HL-60/S4 treated with retinoic acid at 250 ng/mL for 4 days and 3 days (cell line): ENCODE measurements at regions not wholly inside any gene's neighbourhood (a gene's known extent, or its start where the extent isn't known, plus 50 kb on each side); places are given as distances from the start of the nearest gene placed in this dataset.
"Not testable (repeated sequence)": the region's sequence is repeated elsewhere in the genome, so short reads cannot be mapped to it uniquely, and the experiment has no call there.

Experiments
- in situ Hi-C: fragments of 300-500 bp; cut with MboI; formaldehyde crosslinking; loops from 2 replicates; pipeline ENCODE4 v1.7.0; 2022; ENCODE audit warnings: low sequenced_read_pairs

- in situ Hi-C loops = no loop called here
Measured at GRCh38 chr2:145935016-145935415, 1415.1 kb upstream of the ZEB2 start.

DNA sequence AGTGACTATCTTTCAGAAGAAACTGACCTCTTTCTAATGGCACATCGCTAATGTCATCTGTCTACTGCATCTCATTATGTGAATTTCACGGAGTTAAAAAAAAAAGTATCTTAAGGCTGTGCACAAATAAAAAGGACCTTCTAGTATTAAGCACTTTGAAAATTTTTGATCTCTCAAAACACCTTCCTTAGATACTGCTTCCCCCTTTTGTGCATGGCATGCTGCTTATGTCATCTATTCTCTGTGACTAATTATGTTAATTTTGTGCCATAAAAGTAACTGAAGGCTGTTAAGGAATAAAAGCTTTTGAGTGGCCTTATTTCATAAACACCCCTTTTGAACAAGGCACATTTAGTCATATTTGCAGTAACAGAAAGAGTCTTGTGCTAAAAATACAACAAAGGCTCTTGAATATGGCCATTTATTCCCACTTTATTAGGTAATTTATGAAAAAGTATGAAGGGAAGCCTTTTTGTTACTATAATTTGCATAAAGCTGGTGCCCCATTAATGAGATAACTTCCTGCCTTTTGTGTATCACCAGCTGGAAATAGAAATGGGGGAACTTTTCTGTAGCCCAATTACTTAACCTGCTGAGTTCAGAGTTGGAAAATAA lies 1412.0 kb upstream of the ZEB2 start:
- in situ Hi-C loops = no loop called here

GRCh38 chr2:145930318-145930717 lies 1410.4 kb upstream of the ZEB2 start:
- in situ Hi-C loops = no loop called here

DNA sequence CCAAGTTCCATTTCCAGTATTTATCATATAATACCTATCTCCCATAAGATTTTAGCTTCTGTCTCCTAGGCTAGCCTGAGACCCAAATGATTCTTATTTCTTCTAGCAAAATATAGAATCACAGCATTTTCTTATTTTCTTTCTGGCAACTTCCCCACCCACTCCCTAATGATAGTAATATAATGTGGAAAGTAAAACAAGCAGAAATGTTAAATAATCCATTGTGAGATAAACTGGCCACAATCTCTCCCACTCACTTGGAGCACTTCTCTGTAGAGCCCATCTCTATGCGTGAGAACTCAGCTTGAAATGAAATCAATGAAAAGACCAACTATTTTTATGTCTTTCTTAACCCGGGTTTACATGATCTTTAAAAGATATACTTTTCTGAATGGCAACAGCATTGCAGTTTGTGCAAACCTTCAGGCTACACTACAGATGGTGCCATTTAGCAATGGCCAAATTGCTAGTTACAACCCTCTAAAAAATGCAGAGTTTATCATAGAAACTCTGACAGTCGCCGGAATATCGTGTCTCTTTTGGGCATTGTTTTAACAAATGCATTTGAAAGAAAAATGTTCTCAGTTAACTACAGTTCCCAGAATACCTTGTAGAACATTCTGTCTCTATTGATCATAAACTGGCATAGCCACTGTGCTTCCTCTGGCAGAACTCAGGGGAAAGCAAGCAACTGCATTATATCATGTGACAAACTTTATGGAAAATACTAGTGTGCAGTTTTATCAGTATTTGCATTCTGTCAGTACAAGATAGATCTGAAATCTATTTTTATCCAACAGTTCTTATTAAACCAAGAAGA lies 1407.4 kb upstream of the ZEB2 start:
- in situ Hi-C loops = no loop called here

- in situ Hi-C loops = no loop called here
Measured at GRCh38 chr2:145925591-145925990, 1405.7 kb upstream of the ZEB2 start.

DNA sequence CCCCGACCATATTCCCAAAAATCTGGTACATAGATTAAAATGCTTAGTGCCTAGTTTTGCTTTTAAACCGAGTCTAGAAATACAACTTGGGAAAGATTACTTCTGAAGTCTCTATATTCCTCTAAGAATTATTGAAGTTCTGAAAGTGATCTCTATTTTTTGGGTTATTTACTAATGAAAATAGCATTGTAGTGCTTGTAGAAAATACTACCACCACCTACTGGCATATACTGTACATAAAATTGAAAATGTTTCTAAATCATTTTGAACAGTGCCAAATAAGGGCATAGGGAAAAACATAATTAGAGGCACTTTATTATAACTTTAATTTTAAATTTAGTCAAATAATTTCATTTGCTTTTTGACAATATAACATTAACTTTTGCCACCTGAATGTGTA lies 1399.6 kb upstream of the ZEB2 start:
- in situ Hi-C loops = no loop called here

- in situ Hi-C loops = no loop called here
Measured at GRCh38 chr2:145918951-145919350, 1399.0 kb upstream of the ZEB2 start.

DNA sequence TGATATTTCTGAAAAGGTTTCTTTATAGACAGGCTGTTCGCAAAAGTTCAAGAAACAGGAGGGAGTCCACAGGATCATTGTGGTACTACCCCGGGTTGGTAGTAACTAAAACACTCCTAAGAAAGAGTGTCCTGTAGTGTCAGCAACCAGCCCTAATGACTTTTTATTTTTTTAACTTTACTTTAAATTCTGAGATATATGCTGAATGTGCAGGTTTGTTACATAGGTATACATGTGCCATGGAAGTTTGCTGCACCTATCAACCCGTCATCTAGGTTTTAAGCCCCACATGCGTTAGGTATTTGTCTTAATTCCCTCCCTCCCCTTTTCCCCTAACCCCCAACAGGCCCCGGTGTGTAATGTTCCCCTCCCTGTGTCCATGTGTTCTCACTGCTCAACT lies 1396.9 kb upstream of the ZEB2 start:
- in situ Hi-C loops = no loop called here

- in situ Hi-C loops = no loop called here
Measured at GRCh38 chr2:145914716-145915115, 1394.8 kb upstream of the ZEB2 start.

DNA sequence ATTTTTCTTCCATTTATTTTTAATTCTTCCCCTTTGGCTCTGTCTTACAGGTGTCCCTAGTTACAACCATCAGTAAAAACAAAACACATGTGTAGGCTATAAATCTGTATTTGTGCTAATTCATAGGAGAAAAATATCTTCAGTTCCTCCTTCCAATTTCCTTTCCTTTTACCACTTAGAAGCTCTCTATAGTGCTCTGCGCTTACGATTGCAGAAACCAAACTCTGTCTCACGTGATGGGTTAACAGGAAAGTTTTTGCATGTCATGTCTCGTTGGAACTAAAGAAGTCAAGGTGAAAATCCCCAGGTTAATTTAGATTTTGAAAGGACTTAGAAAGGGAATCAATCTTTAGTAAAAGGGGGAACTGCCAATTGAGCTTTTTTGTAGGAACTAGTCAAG lies 1390.5 kb upstream of the ZEB2 start:
- in situ Hi-C loops = no loop called here

GRCh38 chr2:145909766-145910165 lies 1389.8 kb upstream of the ZEB2 start:
- in situ Hi-C loops = no loop called here

GRCh38 chr2:145909175-145909755 lies 1389.3 kb upstream of the ZEB2 start:
- in situ Hi-C loops = no loop called here

DNA sequence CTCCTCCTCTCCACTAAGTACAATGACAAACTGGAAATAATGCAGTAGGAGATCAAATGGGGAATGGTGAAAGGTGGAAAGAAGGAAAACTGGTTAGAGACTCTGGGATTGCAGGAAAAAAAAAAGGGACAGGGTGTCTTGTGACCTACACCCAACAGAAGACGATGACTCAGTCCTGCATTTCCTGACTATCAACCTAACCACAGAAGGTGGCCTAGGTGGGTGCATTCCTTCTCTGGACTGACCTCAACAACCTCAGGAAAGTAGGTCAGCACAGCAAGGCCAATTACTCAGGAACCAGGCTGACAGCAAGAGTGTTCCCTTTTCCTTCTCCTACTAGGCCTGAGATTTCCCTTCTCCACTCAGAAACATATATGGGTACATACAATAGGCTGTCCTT lies 1386.4 kb upstream of the ZEB2 start:
- in situ Hi-C loops = no loop called here

- in situ Hi-C loops = no loop called here
Measured at GRCh38 chr2:145905371-145905770, 1385.5 kb upstream of the ZEB2 start.

- in situ Hi-C loops = no loop called here
Measured at GRCh38 chr2:145897151-145897550, 1377.2 kb upstream of the ZEB2 start.

DNA sequence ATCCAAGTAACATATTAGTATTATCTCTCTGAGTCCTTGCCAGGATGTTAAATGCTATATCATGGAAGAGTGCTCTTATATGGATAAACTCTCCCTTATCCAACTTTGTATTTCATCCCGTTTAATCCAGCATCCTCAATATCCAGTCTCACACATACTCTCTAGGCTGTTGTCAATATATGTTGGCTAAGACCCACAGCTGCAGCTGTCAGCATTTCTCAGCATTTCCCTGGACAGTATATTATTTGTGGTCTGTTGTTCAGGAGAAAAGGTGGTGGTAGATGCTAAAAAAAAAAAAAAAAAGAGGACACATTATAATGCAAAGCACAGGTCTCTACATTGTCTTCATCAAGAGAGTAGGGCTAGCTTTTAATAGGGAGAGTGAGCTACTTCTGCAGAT lies 1368.0 kb upstream of the ZEB2 start:
- in situ Hi-C loops = no loop called here

- in situ Hi-C loops = not testable (repeated sequence)
Measured at GRCh38 chr2:145880997-145881396, 1361.1 kb upstream of the ZEB2 start.

- in situ Hi-C loops = no loop called here
Measured at GRCh38 chr2:145875016-145875415, 1355.1 kb upstream of the ZEB2 start.

GRCh38 chr2:145874466-145874865 lies 1354.5 kb upstream of the ZEB2 start:
- in situ Hi-C loops = no loop called here

- in situ Hi-C loops = no loop called here
Measured at GRCh38 chr2:145864501-145864900, 1344.6 kb upstream of the ZEB2 start.

- in situ Hi-C loops = no loop called here
Measured at GRCh38 chr2:145861940-145862339, 1342.0 kb upstream of the ZEB2 start.

DNA sequence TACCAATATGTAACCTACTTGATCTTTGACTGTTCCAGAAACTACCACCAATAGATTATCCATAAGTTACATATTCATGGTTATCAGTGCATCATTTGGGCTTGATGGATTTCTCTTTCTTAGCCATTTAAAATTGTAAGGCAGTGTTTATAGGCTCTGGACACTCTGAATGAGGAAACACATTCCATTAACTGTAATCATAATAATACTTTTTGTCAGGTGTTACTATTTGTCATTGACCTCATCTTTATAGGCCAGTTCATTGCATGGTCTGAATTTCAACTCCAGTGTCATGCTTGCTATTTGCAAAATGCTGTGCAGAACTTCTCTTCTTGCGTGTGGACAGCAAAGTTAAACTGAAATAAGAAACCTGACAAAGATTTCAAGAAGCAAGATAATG lies 1340.2 kb upstream of the ZEB2 start:
- in situ Hi-C loops = no loop called here
